ENCODE measurements at regions not wholly inside any gene's neighbourhood (a gene's known extent, or its start where the extent isn't known, plus 50 kb on each side); places are given as distances from the start of the nearest gene placed in this dataset.

DNA sequence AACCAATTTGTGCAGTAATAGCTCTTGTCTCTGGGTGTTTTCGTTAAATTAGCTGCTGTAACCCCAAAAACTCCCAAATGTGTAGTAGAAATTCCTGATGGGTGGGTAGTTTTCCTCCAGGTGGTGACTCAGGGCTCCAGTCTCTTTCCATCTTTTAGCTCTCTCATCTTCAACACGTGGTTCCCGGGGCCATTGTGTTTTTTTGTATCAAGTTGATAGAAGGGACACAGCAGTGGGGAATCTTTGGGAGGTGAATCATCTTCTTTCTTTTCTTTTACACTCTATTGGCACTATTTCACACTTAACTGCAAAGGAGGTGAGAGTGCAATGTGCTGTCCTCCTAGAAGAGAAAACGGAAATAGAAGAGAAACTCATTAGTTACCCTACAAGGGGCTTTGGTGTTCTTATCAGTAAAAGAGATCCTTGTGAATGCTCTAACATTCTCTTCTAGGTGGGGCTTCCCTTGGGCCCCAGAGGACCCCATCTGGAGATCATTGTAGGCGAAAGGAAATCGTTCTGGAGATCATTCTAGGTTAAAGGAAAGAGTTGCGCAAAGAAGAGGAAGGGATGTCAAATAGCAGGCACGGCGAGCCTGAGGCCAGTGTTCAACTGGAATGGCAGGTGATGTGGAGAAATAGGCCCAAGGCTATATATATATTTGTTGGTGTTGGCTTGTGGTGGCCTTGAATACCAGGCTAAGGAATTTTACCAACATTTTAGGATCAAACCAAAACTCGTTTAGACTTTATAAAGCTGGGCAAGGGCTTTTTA is 68.2 kb upstream of the ACSL1 start:
- peaks cover 0 to 9% (median 0%) of the 10 kb centered on the region in 8 donors for H3K9me3 ChIP-seq
- intact Hi-C loops (cut with DNase I; ENCODE audit: low total_unique reads): no loop called here
- TF ChIP-seq, protein P1, sequence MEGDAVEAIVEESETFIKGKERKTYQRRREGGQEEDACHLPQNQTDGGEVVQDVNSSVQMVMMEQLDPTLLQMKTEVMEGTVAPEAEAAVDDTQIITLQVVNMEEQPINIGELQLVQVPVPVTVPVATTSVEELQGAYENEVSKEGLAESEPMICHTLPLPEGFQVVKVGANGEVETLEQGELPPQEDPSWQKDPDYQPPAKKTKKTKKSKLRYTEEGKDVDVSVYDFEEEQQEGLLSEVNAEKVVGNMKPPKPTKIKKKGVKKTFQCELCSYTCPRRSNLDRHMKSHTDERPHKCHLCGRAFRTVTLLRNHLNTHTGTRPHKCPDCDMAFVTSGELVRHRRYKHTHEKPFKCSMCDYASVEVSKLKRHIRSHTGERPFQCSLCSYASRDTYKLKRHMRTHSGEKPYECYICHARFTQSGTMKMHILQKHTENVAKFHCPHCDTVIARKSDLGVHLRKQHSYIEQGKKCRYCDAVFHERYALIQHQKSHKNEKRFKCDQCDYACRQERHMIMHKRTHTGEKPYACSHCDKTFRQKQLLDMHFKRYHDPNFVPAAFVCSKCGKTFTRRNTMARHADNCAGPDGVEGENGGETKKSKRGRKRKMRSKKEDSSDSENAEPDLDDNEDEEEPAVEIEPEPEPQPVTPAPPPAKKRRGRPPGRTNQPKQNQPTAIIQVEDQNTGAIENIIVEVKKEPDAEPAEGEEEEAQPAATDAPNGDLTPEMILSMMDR (IDR thresholded peaks at IDR 0.05 in 8 of 11, conservative IDR thresholded peaks at IDR 0.05 in 3 of 11): no peak
- TF ChIP-seq POLR2AphosphoS5 (IDR thresholded peaks at IDR 0.05) (no peak), POLR2A (IDR thresholded peaks at IDR 0.05) (no peak)
- 65 to 79% (median 74%) methylated on average over 10 of the region's 10 CpGs for WGBS, 5 donors
- peaks cover 0 to 35% (median 0%) of the 10 kb centered on the region in 7 donors for H3K27me3 ChIP-seq (replicated peaks in 1 of 7)
- peaks cover 0 to 55% (median 15%) of the 10 kb centered on the region in 6 donors for H3K4me1 ChIP-seq
- H3K36me3 ChIP-seq: no peaks in the 10 kb centered on the region
- H3K27ac ChIP-seq: peak overlapping the region in 3 of 8 donors; percentile 84 to 88 (median 87)
- no peak overlapping the region for H3K4me3 ChIP-seq
- DNase-seq: no peak

DNA sequence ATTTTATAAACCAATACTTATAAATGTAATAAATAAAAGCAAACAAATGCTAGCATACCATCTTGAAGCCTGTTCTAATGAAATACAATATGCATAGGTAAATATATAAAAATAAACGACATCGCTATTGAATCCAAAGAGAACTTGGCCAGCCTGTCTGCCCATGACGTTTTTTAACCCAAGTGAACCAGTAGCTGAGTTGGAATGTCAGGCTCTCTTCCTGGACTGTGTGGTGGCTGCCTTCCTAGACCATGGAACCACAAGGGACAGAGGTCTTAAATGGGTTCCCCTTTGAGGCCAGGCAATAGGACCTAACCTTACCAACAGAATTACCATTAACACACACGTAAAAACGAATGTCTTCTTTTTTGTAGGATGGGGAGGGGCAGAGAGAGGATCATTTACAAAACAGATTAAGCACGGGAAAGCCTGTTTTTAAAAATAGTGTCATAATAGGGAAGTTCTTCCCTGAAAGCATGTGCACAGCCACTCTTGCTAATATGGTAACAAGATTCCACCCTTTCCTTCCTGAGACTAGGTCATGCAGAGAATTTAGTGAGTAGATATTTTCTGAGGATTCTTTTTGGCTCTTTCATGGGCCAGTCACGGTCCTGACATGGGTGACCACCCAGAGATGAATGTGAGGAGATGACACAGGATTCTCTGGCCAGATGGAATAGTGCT is 69.4 kb upstream of the ACSL1 start:
- no peak for TF ChIP-seq POLR2AphosphoS5 (IDR thresholded peaks at IDR 0.05)
- TF ChIP-seq, protein P1 (IDR thresholded peaks at IDR 0.05 in 8 of 11, conservative IDR thresholded peaks at IDR 0.05 in 3 of 11): no peak
- TF ChIP-seq POLR2A (IDR thresholded peaks at IDR 0.05): no peak
- H3K9me3 ChIP-seq: peaks cover 0 to 9% (median 0%) of the 10 kb centered on the region in 8 donors
- DNase-seq: no peak
- peaks cover 0 to 26% (median 0%) of the 10 kb centered on the region in 7 donors for H3K27me3 ChIP-seq (replicated peaks in 1 of 7)
- H3K36me3 ChIP-seq: no peaks in the 10 kb centered on the region
- no peak overlapping the region for H3K4me3 ChIP-seq
- peaks cover 0 to 55% (median 18%) of the 10 kb centered on the region in 6 donors for H3K4me1 ChIP-seq
- peak overlapping the region in 6 of 8 donors; percentile 54 to 88 (median 78) for H3K27ac ChIP-seq
- WGBS, 5 donors: 36 to 40% (median 39%) methylated on average over 7 of the region's 7 CpGs
- intact Hi-C loops (cut with DNase I; ENCODE audit: low total_unique reads): no loop called here

DNA sequence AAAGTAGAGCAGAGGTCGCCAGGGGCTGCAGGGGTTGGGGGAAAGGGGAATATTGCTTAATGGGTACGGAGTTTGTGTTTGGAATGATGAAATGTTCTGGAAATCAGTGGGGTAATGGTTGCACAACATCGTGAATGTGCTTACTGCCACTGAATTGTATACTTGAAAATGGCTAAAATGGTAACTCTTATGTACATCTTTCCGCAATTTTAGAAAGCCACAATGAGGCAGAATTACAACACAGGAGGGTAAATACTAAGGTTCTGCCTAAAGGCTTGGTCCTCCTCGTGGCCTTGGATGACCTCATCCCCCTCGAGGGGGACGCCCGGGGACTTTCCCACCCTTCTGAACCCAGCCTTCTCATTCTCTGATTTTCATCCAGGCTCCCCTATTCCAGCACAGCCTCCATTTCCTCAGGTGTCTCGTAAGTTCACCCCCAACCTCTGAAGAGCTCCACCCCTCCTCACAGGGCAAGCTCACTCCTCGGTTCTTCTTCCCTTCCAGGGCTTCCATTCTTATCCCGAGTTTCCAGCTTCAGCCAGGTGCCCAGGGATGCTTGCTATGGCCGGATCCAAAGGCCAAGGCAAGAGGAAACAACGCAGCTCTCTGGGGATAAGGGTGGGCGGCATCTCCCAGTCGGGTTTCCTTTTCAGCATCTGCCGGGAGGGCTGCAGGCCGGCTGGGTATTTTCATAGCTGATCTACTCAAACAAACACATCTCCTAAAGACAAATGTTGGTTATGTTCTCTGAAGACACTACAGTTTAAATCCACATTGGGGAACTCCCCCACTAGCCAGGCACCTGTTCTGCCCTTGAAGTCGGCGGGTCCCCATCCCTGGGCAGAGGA is 71.3 kb upstream of the ACSL1 start:
- intact Hi-C loops (cut with DNase I; ENCODE audit: low total_unique reads): no loop called here
- H3K27me3 ChIP-seq (replicated peaks in 1 of 7): peaks cover 0 to 25% (median 0%) of the 10 kb centered on the region in 7 donors
- TF ChIP-seq, protein P1 (IDR thresholded peaks at IDR 0.05 in 8 of 11, conservative IDR thresholded peaks at IDR 0.05 in 3 of 11): no peak
- TF ChIP-seq POLR2A (IDR thresholded peaks at IDR 0.05): no peak
- TF ChIP-seq POLR2AphosphoS5 (IDR thresholded peaks at IDR 0.05): peak in 1 of 3 donors; percentile 53
- H3K4me3 ChIP-seq: peak overlapping the region in 1 of 8 donors; percentile 38
- 41 to 54% (median 49%) methylated on average over 19 of the region's 19 CpGs for WGBS, 5 donors
- peak; percentile 80 for DNase-seq
- peak overlapping the region in 7 of 8 donors; percentile 37 to 88 (median 74) for H3K27ac ChIP-seq
- peaks cover 0 to 54% (median 18%) of the 10 kb centered on the region in 6 donors for H3K4me1 ChIP-seq
- H3K9me3 ChIP-seq: peaks cover 0 to 9% (median 0%) of the 10 kb centered on the region in 8 donors
- H3K36me3 ChIP-seq: no peaks in the 10 kb centered on the region
